ENCODE measurements at regions not wholly inside any gene's neighbourhood (a gene's known extent, or its start where the extent isn't known, plus 50 kb on each side); places are given as distances from the start of the nearest gene placed in this dataset.

DNA sequence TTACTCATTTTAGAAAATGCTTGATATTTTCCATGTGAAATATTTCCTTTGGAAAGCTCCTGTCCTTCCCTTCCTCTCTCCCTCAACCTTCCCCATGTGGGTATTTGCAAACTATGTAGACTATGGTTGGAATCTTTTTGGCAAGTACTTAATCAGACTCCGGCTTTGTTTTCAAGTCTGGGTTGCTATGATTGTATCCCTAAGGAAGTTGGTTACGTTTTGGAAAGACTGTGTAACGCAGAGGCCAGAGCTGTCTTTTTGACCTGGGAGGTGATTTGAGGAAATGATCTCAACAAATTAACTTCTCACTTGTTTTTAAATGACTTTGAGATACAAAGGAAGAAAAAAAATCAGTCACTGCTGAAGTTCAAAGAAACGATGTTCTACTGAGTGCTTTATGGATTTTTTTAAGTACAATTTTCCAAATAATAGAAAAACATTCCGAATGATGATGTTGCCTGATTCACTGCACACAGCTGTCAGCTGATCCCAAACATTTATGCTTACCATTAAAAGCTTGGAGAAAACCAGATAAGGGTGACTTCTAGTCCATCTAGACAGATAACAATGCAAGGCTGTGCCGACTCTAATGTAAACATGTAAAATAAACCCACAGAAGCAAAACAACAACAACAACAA is 145.5 kb upstream of the CELF2 start:
- Histone ChIP-seq H4K20me1 (ENCODE audit: low read depth, low read length) (no peaks in the 10 kb centered on the region), H3K36me3 (ENCODE audit: low read length) (no peaks in the 10 kb centered on the region), H3K4me2 (ENCODE audit: low read depth, low read length, poor library complexity, severe bottlenecking) (no peak overlapping the region), H3F3A (ENCODE audit: insufficient read depth) (no peaks in the 10 kb centered on the region), H3K79me2 (ENCODE audit: insufficient read depth, low read length) (no peaks in the 10 kb centered on the region), H2AFZ (ENCODE audit: low read depth, low read length, severe bottlenecking) (no peak overlapping the region), H3K9me3 (ENCODE audit: insufficient read depth, low read length) (no peaks in the 10 kb centered on the region), H3K9me2 (replicated peaks; ENCODE audit: insufficient read depth, low read length) (no peaks in the 10 kb centered on the region), H3K27me3 (ENCODE audit: low read length) (no peaks in the 10 kb centered on the region), H3K9ac (ENCODE audit: low read length) (no peak overlapping the region), H3K4me3 (ENCODE audit: insufficient read depth, low read length, poor library complexity, severe bottlenecking) (no peak overlapping the region), H3K27ac (ENCODE audit: low read depth, low read length) (no peak overlapping the region)
- no peak for TF ChIP-seq EZH2phosphoT487 (conservative IDR thresholded peaks at IDR 0.05; ENCODE audit: low read length)
- TF ChIP-seq, protein P1, sequence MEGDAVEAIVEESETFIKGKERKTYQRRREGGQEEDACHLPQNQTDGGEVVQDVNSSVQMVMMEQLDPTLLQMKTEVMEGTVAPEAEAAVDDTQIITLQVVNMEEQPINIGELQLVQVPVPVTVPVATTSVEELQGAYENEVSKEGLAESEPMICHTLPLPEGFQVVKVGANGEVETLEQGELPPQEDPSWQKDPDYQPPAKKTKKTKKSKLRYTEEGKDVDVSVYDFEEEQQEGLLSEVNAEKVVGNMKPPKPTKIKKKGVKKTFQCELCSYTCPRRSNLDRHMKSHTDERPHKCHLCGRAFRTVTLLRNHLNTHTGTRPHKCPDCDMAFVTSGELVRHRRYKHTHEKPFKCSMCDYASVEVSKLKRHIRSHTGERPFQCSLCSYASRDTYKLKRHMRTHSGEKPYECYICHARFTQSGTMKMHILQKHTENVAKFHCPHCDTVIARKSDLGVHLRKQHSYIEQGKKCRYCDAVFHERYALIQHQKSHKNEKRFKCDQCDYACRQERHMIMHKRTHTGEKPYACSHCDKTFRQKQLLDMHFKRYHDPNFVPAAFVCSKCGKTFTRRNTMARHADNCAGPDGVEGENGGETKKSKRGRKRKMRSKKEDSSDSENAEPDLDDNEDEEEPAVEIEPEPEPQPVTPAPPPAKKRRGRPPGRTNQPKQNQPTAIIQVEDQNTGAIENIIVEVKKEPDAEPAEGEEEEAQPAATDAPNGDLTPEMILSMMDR (IDR thresholded peaks at IDR 0.05; ENCODE audit: insufficient read depth, low read length, poor library complexity, severe bottlenecking) = no peak

DNA sequence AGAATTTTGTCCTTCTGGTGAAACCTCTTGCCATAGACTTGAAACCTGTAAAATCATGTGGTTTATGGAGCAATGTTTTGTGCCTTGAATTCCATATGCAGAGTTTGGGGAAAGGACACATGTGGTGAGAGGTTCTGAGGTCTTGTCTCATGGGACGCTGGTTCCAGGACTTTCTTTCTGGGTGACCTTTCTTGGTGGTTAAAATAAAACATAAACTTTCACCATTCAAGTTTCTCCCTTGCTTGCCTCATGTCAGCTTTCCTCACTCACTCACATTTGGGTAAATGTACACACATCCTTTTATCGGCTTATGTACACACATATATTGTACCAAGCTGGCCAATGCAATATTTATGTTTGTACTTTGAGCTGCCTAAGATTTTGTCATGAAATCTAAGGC is 144.9 kb upstream of the CELF2 start:
- H4K20me1 ChIP-seq (ENCODE audit: low read depth, low read length) = no peaks in the 10 kb centered on the region
- no peaks in the 10 kb centered on the region for H3K79me2 ChIP-seq (ENCODE audit: insufficient read depth, low read length)
- H3K27ac ChIP-seq (ENCODE audit: low read depth, low read length) = no peak overlapping the region
- no peak overlapping the region for H2AFZ ChIP-seq (ENCODE audit: low read depth, low read length, severe bottlenecking)
- TF ChIP-seq, protein P1 (IDR thresholded peaks at IDR 0.05; ENCODE audit: insufficient read depth, low read length, poor library complexity, severe bottlenecking) = no peak
- TF ChIP-seq EZH2phosphoT487 (conservative IDR thresholded peaks at IDR 0.05; ENCODE audit: low read length) = no peak
- H3K36me3 ChIP-seq (ENCODE audit: low read length) = no peaks in the 10 kb centered on the region
- H3K4me3 ChIP-seq (ENCODE audit: insufficient read depth, low read length, poor library complexity, severe bottlenecking) = no peak overlapping the region
- no peaks in the 10 kb centered on the region for H3K9me3 ChIP-seq (ENCODE audit: insufficient read depth, low read length)
- no peaks in the 10 kb centered on the region for H3K27me3 ChIP-seq (ENCODE audit: low read length)
- no peak overlapping the region for H3K9ac ChIP-seq (ENCODE audit: low read length)
- no peaks in the 10 kb centered on the region for H3F3A ChIP-seq (ENCODE audit: insufficient read depth)
- H3K9me2 ChIP-seq (replicated peaks; ENCODE audit: insufficient read depth, low read length) = no peaks in the 10 kb centered on the region
- H3K4me2 ChIP-seq (ENCODE audit: low read depth, low read length, poor library complexity, severe bottlenecking) = no peak overlapping the region

DNA sequence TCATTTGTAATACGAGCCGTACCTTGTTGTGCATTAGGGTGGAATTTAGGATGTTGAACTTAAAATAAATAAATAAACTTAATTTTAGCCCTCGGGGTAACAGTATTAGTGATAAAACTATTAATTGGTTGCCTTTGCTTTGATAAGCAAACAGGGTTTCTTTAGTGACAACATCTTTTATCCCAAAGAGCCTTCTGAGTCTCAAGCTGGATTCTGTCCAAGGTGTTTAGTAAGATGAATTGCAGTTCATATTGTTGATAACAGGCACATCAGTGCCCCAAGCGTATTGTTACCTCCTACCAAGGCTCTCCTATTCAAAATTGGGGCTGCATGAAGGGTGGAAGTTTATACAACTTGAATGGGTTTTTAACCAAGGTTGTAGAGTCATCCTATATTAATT is 144.4 kb upstream of the CELF2 start:
- H4K20me1 ChIP-seq (ENCODE audit: low read depth, low read length) = no peaks in the 10 kb centered on the region
- H3K9ac ChIP-seq (ENCODE audit: low read length) = no peak overlapping the region
- no peak overlapping the region for H3K4me2 ChIP-seq (ENCODE audit: low read depth, low read length, poor library complexity, severe bottlenecking)

More for the DNA sequence above, 144.4 kb upstream of the CELF2 start:
- H3K4me3 ChIP-seq (ENCODE audit: insufficient read depth, low read length, poor library complexity, severe bottlenecking) = no peak overlapping the region
- H3K79me2 ChIP-seq (ENCODE audit: insufficient read depth, low read length) = no peaks in the 10 kb centered on the region
- H3K9me2 ChIP-seq (replicated peaks; ENCODE audit: insufficient read depth, low read length) = no peaks in the 10 kb centered on the region
- no peaks in the 10 kb centered on the region for H3F3A ChIP-seq (ENCODE audit: insufficient read depth)
- H2AFZ ChIP-seq (ENCODE audit: low read depth, low read length, severe bottlenecking) = no peak overlapping the region
- no peaks in the 10 kb centered on the region for H3K27me3 ChIP-seq (ENCODE audit: low read length)
- H3K36me3 ChIP-seq (ENCODE audit: low read length) = no peaks in the 10 kb centered on the region
- no peak overlapping the region for H3K27ac ChIP-seq (ENCODE audit: low read depth, low read length)
- TF ChIP-seq EZH2phosphoT487 (conservative IDR thresholded peaks at IDR 0.05; ENCODE audit: low read length) = no peak
- TF ChIP-seq, protein P1 (IDR thresholded peaks at IDR 0.05; ENCODE audit: insufficient read depth, low read length, poor library complexity, severe bottlenecking) = no peak
- no peaks in the 10 kb centered on the region for H3K9me3 ChIP-seq (ENCODE audit: insufficient read depth, low read length)
